ENCODE measurements at regions not wholly inside any gene's neighbourhood (a gene's known extent, or its start where the extent isn't known, plus 50 kb on each side); places are given as distances from the start of the nearest gene placed in this dataset.

GRCh38 chr17:77865112-77865611, 93.3 kb upstream of the TNRC6C start (continued):
- no peak for TF ChIP-seq EZH2 (IDR thresholded peaks at IDR 0.05; ENCODE audit: low read depth, low read length, severe bottlenecking)
